Loucy (cell line): ENCODE measurements at regions not wholly inside any gene's neighbourhood (a gene's known extent, or its start where the extent isn't known, plus 50 kb on each side); places are given as distances from the start of the nearest gene placed in this dataset.

Experiments
- CTCF ChIP-seq: fragments of 200-600 bp; sonication (generic); conservative IDR thresholded peaks from 2 replicates; pipeline ENCODE4 v1.5.1; 2014; ENCODE audit warnings: mild to moderate bottlenecking, antibody characterized with exemption, low read length
- EZH2phosphoT487 ChIP-seq: fragments of 200-600 bp; IDR thresholded peaks from 2 replicates; pipeline ENCODE4 v1.6.1; 2018; ENCODE audit warnings: antibody characterized with exemption, mild to moderate bottlenecking, moderate library complexity, borderline replicate concordance

- no peak for TF ChIP-seq EZH2phosphoT487
- TF ChIP-seq CTCF: no peak
Measured at GRCh38 chr19:29372091-29372415, 153.7 kb upstream of the VSTM2B start.
